Hepatocyte (in vitro differentiated cells): ENCODE measurements at regions not wholly inside any gene's neighbourhood (a gene's known extent, or its start where the extent isn't known, plus 50 kb on each side); places are given as distances from the start of the nearest gene placed in this dataset.

ENCODE experiments used
- DNase-seq: peaks from one replicate; pipeline ENCODE4 v3.0.0-alpha.2; 2016; ENCODE audit warnings: low spot score
- H2AFZ ChIP-seq: fragments of 200-600 bp; sonication (generic); 2 replicates; pipeline ENCODE4 v1.6.0; 2016; ENCODE audit warnings: antibody characterized with exemption, mild to moderate bottlenecking
- H3K27ac ChIP-seq: fragments of 200-600 bp; sonication (generic); 2 replicates; pipeline ENCODE4 v1.5.1; 2016; ENCODE audit warnings: mild to moderate bottlenecking
- H3K27me3 ChIP-seq: fragments of 200-600 bp; sonication (generic); 2 replicates; pipeline ENCODE4 v1.6.1; 2016
- H3K36me3 ChIP-seq: fragments of 200-600 bp; sonication (generic); replicated peaks from 2 replicates; pipeline ENCODE4 v1.5.1; 2016; ENCODE audit warnings: low read depth; ENCODE audit not compliant: insufficient read depth
- H3K4me1 ChIP-seq: fragments of 200-600 bp; sonication (generic); 2 replicates; pipeline ENCODE4 v1.5.1; 2016; ENCODE audit warnings: mild to moderate bottlenecking, moderate library complexity; ENCODE audit not compliant: insufficient read depth
- H3K4me2 ChIP-seq: fragments of 200-600 bp; sonication (generic); 2 replicates; pipeline ENCODE4 v1.6.0; 2016
- H3K4me3 ChIP-seq: fragments of 200-600 bp; sonication (generic); 2 replicates; pipeline ENCODE4 v1.5.1; 2016; ENCODE audit warnings: mild to moderate bottlenecking
- H3K79me2 ChIP-seq: fragments of 200-600 bp; sonication (generic); 2 replicates; pipeline ENCODE4 v1.6.0; 2017; ENCODE audit warnings: mild to moderate bottlenecking
- H3K9me2 ChIP-seq: fragments of 200-600 bp; sonication (generic); replicated peaks from 2 replicates; pipeline ENCODE4 v1.6.0; 2017; ENCODE audit warnings: mild to moderate bottlenecking; ENCODE audit not compliant: insufficient read depth
- H3K9me3 ChIP-seq: fragments of 200-600 bp; sonication (generic); 2 replicates; pipeline ENCODE4 v1.5.1; 2016; ENCODE audit warnings: low read depth, mild to moderate bottlenecking
- H4K20me1 ChIP-seq: fragments of 200-600 bp; sonication (generic); 2 replicates; pipeline ENCODE4 v1.6.0; 2016; ENCODE audit warnings: mild to moderate bottlenecking; ENCODE audit not compliant: insufficient read depth, poor library complexity, severe bottlenecking
- EZH2 ChIP-seq: fragments of 200-600 bp; sonication (generic); IDR thresholded peaks from 2 replicates; pipeline ENCODE4 v1.6.1; 2016; ENCODE audit warnings: antibody characterized with exemption, mild to moderate bottlenecking, borderline replicate concordance
- EZH2phosphoT487 ChIP-seq: fragments of 200-600 bp; sonication (generic); IDR thresholded peaks from one replicate; pipeline ENCODE4 v1.6.1; 2018; ENCODE audit warnings: antibody characterized with exemption, mild to moderate bottlenecking, low read depth, moderate library complexity; ENCODE audit not compliant: unreplicated experiment, severe bottlenecking
- WGBS: methylation state at CpG from one replicate; pipeline ENCODE4 v1.1.6; 2016; ENCODE audit warnings: low lambda C conversion rate; ENCODE audit errors: missing lambda C conversion rate; 5-methylcytosine and 5-hydroxymethylcytosine counted together
- TF ChIP-seq, protein P1 (sequence below): fragments of 200-600 bp; sonication (generic); IDR thresholded peaks from 2 replicates; pipeline ENCODE4 v1.5.1; 2016; ENCODE audit warnings: antibody characterized with exemption, mild to moderate bottlenecking; ENCODE audit not compliant: poor library complexity

DNA sequence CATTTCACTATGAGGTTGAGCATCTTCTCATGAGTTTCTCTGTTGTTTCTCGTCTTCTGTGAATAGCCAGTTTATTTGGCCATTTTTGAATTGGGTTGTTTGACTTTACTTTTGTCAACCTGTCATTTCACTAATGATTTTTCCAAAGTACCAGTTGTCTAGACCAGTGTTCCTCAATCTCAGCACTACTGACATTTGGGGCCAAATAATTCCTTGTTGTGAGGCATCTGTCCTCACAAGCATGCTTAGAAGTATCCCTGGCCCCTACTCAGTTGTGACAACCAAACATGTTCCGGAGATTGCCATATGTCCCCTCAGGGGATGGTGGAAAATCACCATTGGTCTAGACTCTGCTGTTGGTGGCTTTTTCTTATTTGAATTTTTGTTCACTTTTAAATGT, 87.7 kb upstream of the GNAZ start:
- H3K79me2 ChIP-seq: no peaks in the 10 kb centered on the region
- H3K4me1 ChIP-seq: no peaks in the 10 kb centered on the region
- TF ChIP-seq EZH2 (no peak), EZH2phosphoT487 (no peak)
- TF ChIP-seq, protein P1, sequence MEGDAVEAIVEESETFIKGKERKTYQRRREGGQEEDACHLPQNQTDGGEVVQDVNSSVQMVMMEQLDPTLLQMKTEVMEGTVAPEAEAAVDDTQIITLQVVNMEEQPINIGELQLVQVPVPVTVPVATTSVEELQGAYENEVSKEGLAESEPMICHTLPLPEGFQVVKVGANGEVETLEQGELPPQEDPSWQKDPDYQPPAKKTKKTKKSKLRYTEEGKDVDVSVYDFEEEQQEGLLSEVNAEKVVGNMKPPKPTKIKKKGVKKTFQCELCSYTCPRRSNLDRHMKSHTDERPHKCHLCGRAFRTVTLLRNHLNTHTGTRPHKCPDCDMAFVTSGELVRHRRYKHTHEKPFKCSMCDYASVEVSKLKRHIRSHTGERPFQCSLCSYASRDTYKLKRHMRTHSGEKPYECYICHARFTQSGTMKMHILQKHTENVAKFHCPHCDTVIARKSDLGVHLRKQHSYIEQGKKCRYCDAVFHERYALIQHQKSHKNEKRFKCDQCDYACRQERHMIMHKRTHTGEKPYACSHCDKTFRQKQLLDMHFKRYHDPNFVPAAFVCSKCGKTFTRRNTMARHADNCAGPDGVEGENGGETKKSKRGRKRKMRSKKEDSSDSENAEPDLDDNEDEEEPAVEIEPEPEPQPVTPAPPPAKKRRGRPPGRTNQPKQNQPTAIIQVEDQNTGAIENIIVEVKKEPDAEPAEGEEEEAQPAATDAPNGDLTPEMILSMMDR: no peak
- H3K27me3 ChIP-seq: no peaks in the 10 kb centered on the region
- WGBS: 75% methylated on average over 2 of the region's 2 CpGs
- H4K20me1 ChIP-seq: no peaks in the 10 kb centered on the region
- no peak overlapping the region for H2AFZ ChIP-seq
- no peaks in the 10 kb centered on the region for H3K9me2 ChIP-seq
- no peak overlapping the region for H3K27ac ChIP-seq
- H3K36me3 ChIP-seq: no peaks in the 10 kb centered on the region
- H3K4me2 ChIP-seq: no peak overlapping the region
- no peak for DNase-seq
- H3K4me3 ChIP-seq: no peak overlapping the region
- peaks cover 5% of the 10 kb centered on the region for H3K9me3 ChIP-seq

DNA sequence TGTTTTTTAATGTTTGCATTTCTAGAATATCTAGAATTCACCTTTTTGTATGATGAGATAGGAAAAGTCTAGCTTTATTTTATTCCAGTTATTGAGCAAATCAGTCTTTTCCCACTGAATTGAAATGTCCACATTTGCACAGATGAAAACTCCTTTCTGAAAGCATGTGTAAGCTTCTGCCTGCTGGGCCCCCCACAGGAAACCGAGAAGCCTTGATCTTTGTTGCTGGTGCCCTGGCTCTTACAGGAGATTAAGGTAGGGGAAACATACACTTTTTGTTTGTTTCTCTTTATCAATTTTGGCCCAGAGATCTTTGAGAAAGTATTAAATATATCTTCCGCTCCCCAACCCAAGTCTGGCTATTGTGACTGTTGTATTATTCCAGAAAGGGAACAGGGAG, 87.2 kb upstream of the GNAZ start:
- Histone ChIP-seq H3K79me2 (no peaks in the 10 kb centered on the region), H3K27me3 (no peaks in the 10 kb centered on the region), H3K9me2 (no peaks in the 10 kb centered on the region), H3K4me1 (no peaks in the 10 kb centered on the region), H3K9me3 (peaks cover 5% of the 10 kb centered on the region), H2AFZ (no peak overlapping the region), H3K36me3 (no peaks in the 10 kb centered on the region), H4K20me1 (no peaks in the 10 kb centered on the region), H3K4me2 (no peak overlapping the region), H3K27ac (no peak overlapping the region), H3K4me3 (no peak overlapping the region)
- DNase-seq: no peak
- TF ChIP-seq EZH2: no peak
- TF ChIP-seq, protein P1: no peak
- TF ChIP-seq EZH2phosphoT487: no peak
- whole genome bisulfite sequencing: 80% methylated on average over 2 of the region's 2 CpGs

DNA sequence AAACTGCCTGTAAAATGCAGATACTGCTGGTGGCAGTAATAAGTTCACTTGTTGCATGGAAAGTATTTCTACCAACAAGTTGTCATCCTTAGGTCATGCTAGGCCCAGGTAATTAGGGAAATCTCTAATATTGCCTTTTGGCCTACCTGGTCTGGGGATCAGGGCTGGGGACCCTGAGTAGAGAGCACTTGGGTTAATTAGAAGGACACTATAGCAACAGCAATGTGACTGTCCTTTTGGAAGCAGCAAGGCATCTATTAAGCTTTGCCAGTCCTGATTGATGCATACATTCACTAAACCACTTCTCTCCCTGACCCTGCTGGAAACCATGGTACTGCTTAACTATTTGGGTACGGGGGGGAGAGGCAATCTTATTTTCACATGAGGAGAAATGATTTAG, 86.5 kb upstream of the GNAZ start:
- H3K4me2 ChIP-seq: no peak overlapping the region
- DNase-seq: no peak
- H3K79me2 ChIP-seq: no peaks in the 10 kb centered on the region
- H2AFZ ChIP-seq: no peak overlapping the region
- H3K4me1 ChIP-seq: no peaks in the 10 kb centered on the region
- no peaks in the 10 kb centered on the region for H4K20me1 ChIP-seq
- H3K4me3 ChIP-seq: no peak overlapping the region
- H3K27me3 ChIP-seq: no peaks in the 10 kb centered on the region
- no peak overlapping the region for H3K27ac ChIP-seq
- H3K36me3 ChIP-seq: no peaks in the 10 kb centered on the region
- 75% methylated on average over 1 of the region's 1 CpG for WGBS
- peaks cover 5% of the 10 kb centered on the region for H3K9me3 ChIP-seq
- TF ChIP-seq, protein P1: no peak
- TF ChIP-seq EZH2: no peak
- no peak for TF ChIP-seq EZH2phosphoT487
- no peaks in the 10 kb centered on the region for H3K9me2 ChIP-seq

DNA sequence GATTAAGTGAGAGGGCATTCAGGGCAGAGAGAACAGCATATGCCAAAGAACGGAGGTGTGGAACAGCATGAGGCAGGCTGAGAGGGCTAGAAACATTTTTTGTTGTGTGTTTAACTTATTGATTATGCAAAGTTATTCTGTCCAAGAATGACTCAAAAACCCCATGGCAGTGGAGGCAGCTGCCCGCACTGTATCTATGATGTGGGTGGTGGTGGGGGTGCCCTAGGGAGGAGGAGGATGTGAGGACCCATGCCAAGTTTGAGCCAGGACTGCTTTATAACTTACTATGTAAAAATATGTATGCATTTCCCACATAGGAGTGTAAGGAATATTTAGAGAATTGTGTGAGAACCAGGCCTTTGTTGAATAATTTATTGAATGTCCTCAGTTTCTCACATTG, 85.4 kb upstream of the GNAZ start:
- no peak overlapping the region for H3K27ac ChIP-seq
- H3K9me3 ChIP-seq: peaks cover 4% of the 10 kb centered on the region
- no peaks in the 10 kb centered on the region for H3K9me2 ChIP-seq
- 91% methylated on average over 2 of the region's 2 CpGs for WGBS
- H3K79me2 ChIP-seq: no peaks in the 10 kb centered on the region
- no peak for TF ChIP-seq EZH2phosphoT487
- TF ChIP-seq, protein P1: no peak
- no peak for TF ChIP-seq EZH2
- no peak for DNase-seq
- H2AFZ ChIP-seq: no peak overlapping the region
- H3K36me3 ChIP-seq: no peaks in the 10 kb centered on the region
- H3K4me2 ChIP-seq: no peak overlapping the region
- no peaks in the 10 kb centered on the region for H3K27me3 ChIP-seq
- no peaks in the 10 kb centered on the region for H3K4me1 ChIP-seq
- H4K20me1 ChIP-seq: no peaks in the 10 kb centered on the region
- no peak overlapping the region for H3K4me3 ChIP-seq
